HL-60 (cell line): ENCODE measurements at regions not wholly inside any gene's neighbourhood (a gene's known extent, or its start where the extent isn't known, plus 50 kb on each side); places are given as distances from the start of the nearest gene placed in this dataset.

Experiments
- CTCF ChIP-seq: IDR thresholded peaks from one replicate; pipeline ENCODE4 v1.5.1; 2011; ENCODE audit warnings: low read length, control low read depth, inconsistent platforms; ENCODE audit not compliant: insufficient read depth
- GABPA ChIP-seq: IDR thresholded peaks from 2 replicates; pipeline ENCODE4 v1.6.1; 2012; ENCODE audit warnings: low read depth
- POLR2AphosphoS5 ChIP-seq: IDR thresholded peaks from 2 replicates; pipeline ENCODE4 v1.6.1; 2012; ENCODE audit warnings: low read depth
- REST ChIP-seq: IDR thresholded peaks from 2 replicates; pipeline ENCODE4 v1.6.1; 2012; ENCODE audit warnings: low read depth; ENCODE audit not compliant: insufficient replicate concordance
- SPI1 ChIP-seq: IDR thresholded peaks from 2 replicates; pipeline ENCODE4 v1.6.1; 2012; ENCODE audit warnings: low read depth, mild to moderate bottlenecking, borderline replicate concordance

GRCh38 chr13:21837288-21837687 lies 166.4 kb downstream of the FGF9 start:
- TF ChIP-seq GABPA (no peak), CTCF (no peak), REST (no peak), POLR2AphosphoS5 (no peak), SPI1 (no peak)
